Liver (tissue), 3 donors: ENCODE measurements at regions not wholly inside any gene's neighbourhood (a gene's known extent, or its start where the extent isn't known, plus 50 kb on each side); places are given as distances from the start of the nearest gene placed in this dataset.

Experiments used
- HNF4G ChIP-seq: IDR thresholded peaks from 2 replicates; pipeline ENCODE4 v1.6.1; 2016; ENCODE audit warnings: antibody characterized with exemption
- JUND ChIP-seq, 2 donors: IDR thresholded peaks; 2 replicates each; pipeline ENCODE4 v1.6.1; 2016; ENCODE audit warnings: antibody characterized with exemption in 2 of 2
- MAX ChIP-seq: IDR thresholded peaks from 2 replicates; pipeline ENCODE4 v1.6.1; 2016; ENCODE audit warnings: antibody characterized with exemption
- RAD21 ChIP-seq, 2 donors: IDR thresholded peaks; 2 replicates each; pipeline ENCODE4 v1.6.1; 2016; ENCODE audit warnings: antibody characterized with exemption in 2 of 2, mild to moderate bottlenecking in 2 of 2
- SP1 ChIP-seq: IDR thresholded peaks from 2 replicates; pipeline ENCODE4 v1.6.1; 2018; ENCODE audit warnings: antibody characterized with exemption, mild to moderate bottlenecking
- TAF1 ChIP-seq: conservative IDR thresholded peaks from 2 replicates; pipeline ENCODE4 v1.6.1; 2016; ENCODE audit warnings: antibody characterized with exemption, mild to moderate bottlenecking
- YY1 ChIP-seq: IDR thresholded peaks from 2 replicates; pipeline ENCODE4 v1.6.1; 2016; ENCODE audit warnings: antibody characterized with exemption, mild to moderate bottlenecking
- ZBTB33 ChIP-seq: IDR thresholded peaks from 2 replicates; pipeline ENCODE4 v1.6.1; 2016; ENCODE audit warnings: antibody characterized with exemption
- TF ChIP-seq, protein P1 (sequence below): fragments of 150-350 bp; IDR thresholded peaks from 2 replicates; pipeline ENCODE4 v1.5.1; 2017; ENCODE audit warnings: improper control_type of control experiment, low read depth, low read length; ENCODE audit not compliant: missing input control
- TF ChIP-seq, protein P2 (sequence below): IDR thresholded peaks from 2 replicates; pipeline ENCODE4 v1.6.1; 2016; ENCODE audit warnings: antibody characterized with exemption, mild to moderate bottlenecking
- donor health status: healthy.
- donor health status: healthy.

DNA sequence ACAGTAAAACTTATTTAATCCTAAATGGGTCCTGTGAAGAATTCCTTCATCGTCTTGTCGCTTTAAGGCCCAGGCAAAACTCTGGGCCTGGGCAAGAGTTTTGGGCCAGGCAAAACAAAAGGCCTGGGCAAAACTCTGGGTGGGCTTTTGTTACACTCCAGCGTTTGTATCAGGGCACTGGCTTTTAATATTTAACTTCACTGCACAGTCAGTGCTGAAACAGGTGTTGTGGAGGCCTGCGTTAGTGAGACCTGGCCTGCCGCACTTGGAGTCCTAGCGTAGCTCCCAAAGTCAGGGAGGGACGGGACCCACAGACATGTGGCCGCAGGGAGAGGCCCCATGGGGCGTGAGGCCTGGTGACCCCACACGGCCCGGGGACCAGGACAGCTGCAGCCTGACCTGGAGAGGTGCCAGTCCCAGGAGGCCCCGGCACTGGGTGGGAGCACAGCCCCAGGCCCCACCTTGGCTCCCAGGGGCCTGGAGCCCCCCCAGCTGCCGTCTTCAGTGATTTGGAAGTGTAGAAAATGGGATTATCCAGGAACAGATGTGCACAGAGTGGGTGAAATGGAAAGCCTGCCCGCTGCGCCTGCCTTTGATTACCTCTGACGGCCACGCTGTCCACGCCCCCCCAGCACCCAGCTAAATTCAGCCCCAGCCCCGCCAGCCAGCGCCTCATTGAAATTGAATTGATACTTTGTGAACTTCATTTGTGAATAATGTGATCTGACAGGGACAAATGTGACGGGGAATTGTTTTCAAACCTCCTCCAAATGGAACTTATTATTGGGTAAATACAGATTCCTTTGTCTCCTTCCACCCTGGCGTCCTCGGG lies 132.9 kb upstream of the NKX1-1 start:
- TF ChIP-seq JUND (IDR thresholded peaks at IDR 0.05): no peak
- TF ChIP-seq, protein P1, sequence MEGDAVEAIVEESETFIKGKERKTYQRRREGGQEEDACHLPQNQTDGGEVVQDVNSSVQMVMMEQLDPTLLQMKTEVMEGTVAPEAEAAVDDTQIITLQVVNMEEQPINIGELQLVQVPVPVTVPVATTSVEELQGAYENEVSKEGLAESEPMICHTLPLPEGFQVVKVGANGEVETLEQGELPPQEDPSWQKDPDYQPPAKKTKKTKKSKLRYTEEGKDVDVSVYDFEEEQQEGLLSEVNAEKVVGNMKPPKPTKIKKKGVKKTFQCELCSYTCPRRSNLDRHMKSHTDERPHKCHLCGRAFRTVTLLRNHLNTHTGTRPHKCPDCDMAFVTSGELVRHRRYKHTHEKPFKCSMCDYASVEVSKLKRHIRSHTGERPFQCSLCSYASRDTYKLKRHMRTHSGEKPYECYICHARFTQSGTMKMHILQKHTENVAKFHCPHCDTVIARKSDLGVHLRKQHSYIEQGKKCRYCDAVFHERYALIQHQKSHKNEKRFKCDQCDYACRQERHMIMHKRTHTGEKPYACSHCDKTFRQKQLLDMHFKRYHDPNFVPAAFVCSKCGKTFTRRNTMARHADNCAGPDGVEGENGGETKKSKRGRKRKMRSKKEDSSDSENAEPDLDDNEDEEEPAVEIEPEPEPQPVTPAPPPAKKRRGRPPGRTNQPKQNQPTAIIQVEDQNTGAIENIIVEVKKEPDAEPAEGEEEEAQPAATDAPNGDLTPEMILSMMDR: no peak
- TF ChIP-seq SP1: no peak
- TF ChIP-seq, protein P2, sequence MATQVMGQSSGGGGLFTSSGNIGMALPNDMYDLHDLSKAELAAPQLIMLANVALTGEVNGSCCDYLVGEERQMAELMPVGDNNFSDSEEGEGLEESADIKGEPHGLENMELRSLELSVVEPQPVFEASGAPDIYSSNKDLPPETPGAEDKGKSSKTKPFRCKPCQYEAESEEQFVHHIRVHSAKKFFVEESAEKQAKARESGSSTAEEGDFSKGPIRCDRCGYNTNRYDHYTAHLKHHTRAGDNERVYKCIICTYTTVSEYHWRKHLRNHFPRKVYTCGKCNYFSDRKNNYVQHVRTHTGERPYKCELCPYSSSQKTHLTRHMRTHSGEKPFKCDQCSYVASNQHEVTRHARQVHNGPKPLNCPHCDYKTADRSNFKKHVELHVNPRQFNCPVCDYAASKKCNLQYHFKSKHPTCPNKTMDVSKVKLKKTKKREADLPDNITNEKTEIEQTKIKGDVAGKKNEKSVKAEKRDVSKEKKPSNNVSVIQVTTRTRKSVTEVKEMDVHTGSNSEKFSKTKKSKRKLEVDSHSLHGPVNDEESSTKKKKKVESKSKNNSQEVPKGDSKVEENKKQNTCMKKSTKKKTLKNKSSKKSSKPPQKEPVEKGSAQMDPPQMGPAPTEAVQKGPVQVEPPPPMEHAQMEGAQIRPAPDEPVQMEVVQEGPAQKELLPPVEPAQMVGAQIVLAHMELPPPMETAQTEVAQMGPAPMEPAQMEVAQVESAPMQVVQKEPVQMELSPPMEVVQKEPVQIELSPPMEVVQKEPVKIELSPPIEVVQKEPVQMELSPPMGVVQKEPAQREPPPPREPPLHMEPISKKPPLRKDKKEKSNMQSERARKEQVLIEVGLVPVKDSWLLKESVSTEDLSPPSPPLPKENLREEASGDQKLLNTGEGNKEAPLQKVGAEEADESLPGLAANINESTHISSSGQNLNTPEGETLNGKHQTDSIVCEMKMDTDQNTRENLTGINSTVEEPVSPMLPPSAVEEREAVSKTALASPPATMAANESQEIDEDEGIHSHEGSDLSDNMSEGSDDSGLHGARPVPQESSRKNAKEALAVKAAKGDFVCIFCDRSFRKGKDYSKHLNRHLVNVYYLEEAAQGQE: no peak
- TF ChIP-seq HNF4G: no peak
- no peak for TF ChIP-seq MAX
- no peak for TF ChIP-seq TAF1
- TF ChIP-seq ZBTB33: no peak
- no peak for TF ChIP-seq YY1
- TF ChIP-seq RAD21 (IDR thresholded peaks at IDR 0.05): no peak
